ENCODE measurements at regions not wholly inside any gene's neighbourhood (a gene's known extent, or its start where the extent isn't known, plus 50 kb on each side); places are given as distances from the start of the nearest gene placed in this dataset.

- FAIRE-seq (no peak), ATAC-seq (no peak), DNase-seq (ENCODE audit: low spot score) (no peak)
- in situ Hi-C loops (cut with HindIII; ENCODE audit: extremely low pct_ligation_motif_present, low pct_unique_long_range_greater_than_20kb) (no loop called here), intact Hi-C loops (cut with micrococcal nuclease; ENCODE audit: unreplicated experiment) (no loop called here)
- Histone ChIP-seq H4K20me1 (ENCODE audit: insufficient read depth, low read length) (no peaks in the 10 kb centered on the region), H3K36me3 (replicated peaks in 1 of 2; ENCODE audit: control insufficient read depth in 1 of 2, insufficient read depth in 2 of 2, low read length in 2 of 2) (no peaks in the 10 kb centered on the region), H3K27me3 (ENCODE audit: control insufficient read depth in 1 of 2, insufficient read depth in 2 of 2, low read length in 2 of 2) (no peaks in the 10 kb centered on the region), H3K4me2 (ENCODE audit: low read depth, low read length) (no peak overlapping the region), H3K9me3 (ENCODE audit: low read length) (no peaks in the 10 kb centered on the region), H3K9ac (ENCODE audit: insufficient read depth, low read depth, low read length) (no peak overlapping the region), H3K4me1 (ENCODE audit: insufficient read depth, low read length) (no peaks in the 10 kb centered on the region), H3K27ac (ENCODE audit: extremely low read length, insufficient read depth, low read length) (no peak overlapping the region), H3K4me3 (replicated peaks in 1 of 3; ENCODE audit: insufficient read depth in 1 of 3, low read depth in 2 of 3, low read length in 3 of 3) (no peak overlapping the region), H3K79me2 (ENCODE audit: insufficient read depth, low read length) (no peaks in the 10 kb centered on the region), H2AFZ (ENCODE audit: low read length) (no peak overlapping the region)
- TF ChIP-seq HNF1A (IDR thresholded peaks at IDR 0.05; ENCODE audit: low read depth): no peak
- TF ChIP-seq HNF1A (CRISPR knock-in tag; IDR thresholded peaks at IDR 0.05; ENCODE audit: borderline replicate concordance): no peak
- no peak for TF ChIP-seq SOX5 (CRISPR knock-in tag; IDR thresholded peaks at IDR 0.05; ENCODE audit: borderline replicate concordance)
- TF ChIP-seq NFYB (CRISPR knock-in tag; IDR thresholded peaks at IDR 0.05): no peak
- POLR2A ChIA-PET: no interaction called here
- no TSS peak for BruUV-seq (replicated peaks)
- CTCF ChIA-PET (ENCODE audit: low intra/inter-chr PET ratio, low total read pairs): no interaction called here
Measured at GRCh38 chr9:13397661-13398060, 118.2 kb upstream of the MPDZ start.

- no peak overlapping the region for H3K4me3 ChIP-seq (replicated peaks in 1 of 3; ENCODE audit: insufficient read depth in 1 of 3, low read depth in 2 of 3, low read length in 3 of 3)
- no peak overlapping the region for H2AFZ ChIP-seq (ENCODE audit: low read length)
- no peak overlapping the region for H3K27ac ChIP-seq (ENCODE audit: extremely low read length, insufficient read depth, low read length)
- no peak for DNase-seq (ENCODE audit: low spot score)
- no peaks in the 10 kb centered on the region for H3K9me3 ChIP-seq (ENCODE audit: low read length)
- no peak overlapping the region for H3K9ac ChIP-seq (ENCODE audit: insufficient read depth, low read depth, low read length)
- no peak for FAIRE-seq
- H3K79me2 ChIP-seq (ENCODE audit: insufficient read depth, low read length): no peaks in the 10 kb centered on the region
- BruUV-seq (replicated peaks): no TSS peak
- no peaks in the 10 kb centered on the region for H3K27me3 ChIP-seq (ENCODE audit: control insufficient read depth in 1 of 2, insufficient read depth in 2 of 2, low read length in 2 of 2)
- no peak for ATAC-seq
- ChIA-PET CTCF (ENCODE audit: low intra/inter-chr PET ratio, low total read pairs) (no interaction called here), POLR2A (no interaction called here)
- H3K4me1 ChIP-seq (ENCODE audit: insufficient read depth, low read length): no peaks in the 10 kb centered on the region
- H3K4me2 ChIP-seq (ENCODE audit: low read depth, low read length): no peak overlapping the region
- intact Hi-C loops (cut with micrococcal nuclease; ENCODE audit: unreplicated experiment): no loop called here
- in situ Hi-C loops (cut with HindIII; ENCODE audit: extremely low pct_ligation_motif_present, low pct_unique_long_range_greater_than_20kb): no loop called here
- no peaks in the 10 kb centered on the region for H3K36me3 ChIP-seq (replicated peaks in 1 of 2; ENCODE audit: control insufficient read depth in 1 of 2, insufficient read depth in 2 of 2, low read length in 2 of 2)
- H4K20me1 ChIP-seq (ENCODE audit: insufficient read depth, low read length): no peaks in the 10 kb centered on the region
- WGBS (ENCODE audit: low lambda C conversion rate): 1% methylated on average over 4 of the region's 4 CpGs
- no peak for TF ChIP-seq STAG1 (CRISPR knock-in tag; IDR thresholded peaks at IDR 0.05)
- no peak for TF ChIP-seq ZNF24 (IDR thresholded peaks at IDR 0.05)
- TF ChIP-seq KLF12 (CRISPR knock-in tag; IDR thresholded peaks at IDR 0.05; ENCODE audit: borderline replicate concordance): no peak
- no peak for TF ChIP-seq ARID3A (IDR thresholded peaks at IDR 0.05; ENCODE audit: low read depth, low read length)
- no peak for TF ChIP-seq ZNF234 (CRISPR knock-in tag; conservative IDR thresholded peaks at IDR 0.05)
- no peak for TF ChIP-seq CSRNP1 (CRISPR knock-in tag; IDR thresholded peaks at IDR 0.05)
- no peak for TF ChIP-seq NR2F2 (IDR thresholded peaks at IDR 0.05; ENCODE audit: borderline replicate concordance, low read depth)
- no peak for TF ChIP-seq U2AF1 (optimal IDR thresholded peaks at IDR 0.05; ENCODE audit: low read depth, low read length)
- TF ChIP-seq ETV5 (CRISPR knock-in tag; IDR thresholded peaks at IDR 0.05; ENCODE audit: borderline replicate concordance): no peak
- TF ChIP-seq ZNF263 (CRISPR knock-in tag; IDR thresholded peaks at IDR 0.05): no peak
Measured at GRCh38 chr9:13397220-13397619, 117.7 kb upstream of the MPDZ start.
